ENCODE measurements at regions not wholly inside any gene's neighbourhood (a gene's known extent, or its start where the extent isn't known, plus 50 kb on each side); places are given as distances from the start of the nearest gene placed in this dataset.
"Not testable (repeated sequence)": the region's sequence is repeated elsewhere in the genome, so short reads cannot be mapped to it uniquely, and the experiment has no call there.

GRCh38 chr10:18868919-18869318 is 179.7 kb upstream of the MALRD1 start:
- Histone ChIP-seq H3K27me3 (ENCODE audit: insufficient read depth, low read length) (no peaks in the 10 kb centered on the region), H3K4me1 (ENCODE audit: insufficient read depth, low read length) (no peaks in the 10 kb centered on the region), H3K4me3 (ENCODE audit: low read length in 2 of 2) (no peak overlapping the region), H3K9me3 (ENCODE audit: control insufficient read depth in 1 of 2, low read length in 2 of 2) (no peaks in the 10 kb centered on the region), H3K36me3 (ENCODE audit: insufficient read depth, low read length) (no peaks in the 10 kb centered on the region), H3K27ac (ENCODE audit: low read depth, low read length) (no peak overlapping the region)
- no peak overlapping the region for H3K27ac Mint-ChIP-seq
- intact Hi-C loops (cut with micrococcal nuclease): no loop called here
- no peaks in the 10 kb centered on the region for H3K4me1 Mint-ChIP-seq
- no peaks in the 10 kb centered on the region for H3K36me3 Mint-ChIP-seq
- CTCF ChIA-PET (ENCODE audit: partially characterized antibody): no interaction called here
- no peaks in the 10 kb centered on the region for H3K27me3 Mint-ChIP-seq
- H3K4me3 Mint-ChIP-seq: no peak overlapping the region
- peaks cover 0 to 10% (median 2%) of the 10 kb centered on the region in 8 donors for H3K9me3 Mint-ChIP-seq
- POLR2A ChIA-PET (ENCODE audit: partially characterized antibody): no interaction called here
- DNase-seq: no peak

- Histone ChIP-seq H3K27me3 (ENCODE audit: insufficient read depth, low read length) (no peaks in the 10 kb centered on the region), H3K27ac (ENCODE audit: low read depth, low read length) (no peak overlapping the region), H3K36me3 (ENCODE audit: insufficient read depth, low read length) (no peaks in the 10 kb centered on the region), H3K4me3 (ENCODE audit: low read length in 2 of 2) (no peak overlapping the region), H3K9me3 (ENCODE audit: control insufficient read depth in 1 of 2, low read length in 2 of 2) (no peaks in the 10 kb centered on the region), H3K4me1 (ENCODE audit: insufficient read depth, low read length) (no peaks in the 10 kb centered on the region)
- DNase-seq: no peak
- Mint-ChIP-seq H3K4me3 (no peak overlapping the region), H3K27ac (no peak overlapping the region), H3K36me3 (no peaks in the 10 kb centered on the region), H3K9me3 (peaks cover 0 to 9% (median 3%) of the 10 kb centered on the region in 8 donors), H3K27me3 (no peaks in the 10 kb centered on the region), H3K4me1 (no peaks in the 10 kb centered on the region)
- intact Hi-C loops (cut with micrococcal nuclease): no loop called here
- ChIA-PET CTCF (ENCODE audit: partially characterized antibody) (no interaction called here), POLR2A (ENCODE audit: partially characterized antibody) (no interaction called here)
These were observed 173.1 kb upstream of the MALRD1 start for GRCh38 chr10:18875477-18875876.

GRCh38 chr10:18879284-18879683 is 169.3 kb upstream of the MALRD1 start:
- CTCF ChIA-PET (ENCODE audit: partially characterized antibody): no interaction called here
- Histone ChIP-seq H3K27me3 (ENCODE audit: insufficient read depth, low read length) (no peaks in the 10 kb centered on the region), H3K4me3 (ENCODE audit: low read length in 2 of 2) (no peak overlapping the region), H3K9me3 (ENCODE audit: control insufficient read depth in 1 of 2, low read length in 2 of 2) (no peaks in the 10 kb centered on the region), H3K36me3 (ENCODE audit: insufficient read depth, low read length) (no peaks in the 10 kb centered on the region), H3K27ac (ENCODE audit: low read depth, low read length) (no peak overlapping the region), H3K4me1 (ENCODE audit: insufficient read depth, low read length) (no peaks in the 10 kb centered on the region)
- no peak overlapping the region for H3K27ac Mint-ChIP-seq
- no peaks in the 10 kb centered on the region for H3K4me1 Mint-ChIP-seq
- peaks cover 0 to 4% (median 0%) of the 10 kb centered on the region in 8 donors for H3K9me3 Mint-ChIP-seq
- no peak for DNase-seq
- POLR2A ChIA-PET (ENCODE audit: partially characterized antibody): no interaction called here
- no peaks in the 10 kb centered on the region for H3K36me3 Mint-ChIP-seq
- intact Hi-C loops (cut with micrococcal nuclease): no loop called here
- no peaks in the 10 kb centered on the region for H3K27me3 Mint-ChIP-seq
- H3K4me3 Mint-ChIP-seq: no peak overlapping the region

GRCh38 chr10:18880530-18880929 is 168.1 kb upstream of the MALRD1 start:
- POLR2A ChIA-PET (ENCODE audit: partially characterized antibody): no interaction called here
- no peak overlapping the region for H3K27ac Mint-ChIP-seq
- H3K4me3 Mint-ChIP-seq: no peak overlapping the region
- H3K9me3 Mint-ChIP-seq: peaks cover 0 to 4% (median 1%) of the 10 kb centered on the region in 8 donors
- Histone ChIP-seq H3K27me3 (ENCODE audit: insufficient read depth, low read length) (no peaks in the 10 kb centered on the region), H3K36me3 (ENCODE audit: insufficient read depth, low read length) (no peaks in the 10 kb centered on the region), H3K27ac (ENCODE audit: low read depth, low read length) (no peak overlapping the region), H3K9me3 (ENCODE audit: control insufficient read depth in 1 of 2, low read length in 2 of 2) (no peaks in the 10 kb centered on the region), H3K4me3 (ENCODE audit: low read length in 2 of 2) (no peak overlapping the region), H3K4me1 (ENCODE audit: insufficient read depth, low read length) (no peaks in the 10 kb centered on the region)
- no peaks in the 10 kb centered on the region for H3K4me1 Mint-ChIP-seq
- intact Hi-C loops (cut with micrococcal nuclease): no loop called here
- no peaks in the 10 kb centered on the region for H3K27me3 Mint-ChIP-seq
- CTCF ChIA-PET (ENCODE audit: partially characterized antibody): no interaction called here
- H3K36me3 Mint-ChIP-seq: no peaks in the 10 kb centered on the region
- DNase-seq: no peak

- POLR2A ChIA-PET (ENCODE audit: partially characterized antibody): no interaction called here
- Histone ChIP-seq H3K27ac (ENCODE audit: low read depth, low read length) (no peak overlapping the region), H3K4me3 (ENCODE audit: low read length in 2 of 2) (no peak overlapping the region), H3K36me3 (ENCODE audit: insufficient read depth, low read length) (no peaks in the 10 kb centered on the region), H3K9me3 (ENCODE audit: control insufficient read depth in 1 of 2, low read length in 2 of 2) (no peaks in the 10 kb centered on the region), H3K27me3 (ENCODE audit: insufficient read depth, low read length) (no peaks in the 10 kb centered on the region), H3K4me1 (ENCODE audit: insufficient read depth, low read length) (no peaks in the 10 kb centered on the region)
- Mint-ChIP-seq H3K4me3 (no peak overlapping the region), H3K4me1 (no peaks in the 10 kb centered on the region), H3K27ac (no peak overlapping the region), H3K9me3 (peaks cover 0 to 4% (median 2%) of the 10 kb centered on the region in 8 donors), H3K36me3 (no peaks in the 10 kb centered on the region), H3K27me3 (no peaks in the 10 kb centered on the region)
- no peak for DNase-seq
- intact Hi-C loops (cut with micrococcal nuclease): no loop called here
- CTCF ChIA-PET (ENCODE audit: partially characterized antibody): no interaction called here
These were observed 162.5 kb upstream of the MALRD1 start for GRCh38 chr10:18886102-18886501.

GRCh38 chr10:18906636-18907035 is 142.0 kb upstream of the MALRD1 start:
- no peak overlapping the region for H3K27ac Mint-ChIP-seq
- no peak overlapping the region for H3K4me3 ChIP-seq (ENCODE audit: low read length in 2 of 2)
- H3K36me3 ChIP-seq (ENCODE audit: insufficient read depth, low read length): no peaks in the 10 kb centered on the region
- no peaks in the 10 kb centered on the region for H3K9me3 ChIP-seq (ENCODE audit: control insufficient read depth in 1 of 2, low read length in 2 of 2)
- intact Hi-C loops (cut with micrococcal nuclease): no loop called here
- no peak overlapping the region for H3K27ac ChIP-seq (ENCODE audit: low read depth, low read length)
- no peak overlapping the region for H3K4me3 Mint-ChIP-seq
- H3K36me3 Mint-ChIP-seq: no peaks in the 10 kb centered on the region
- H3K4me1 ChIP-seq (ENCODE audit: insufficient read depth, low read length): no peaks in the 10 kb centered on the region
- POLR2A ChIA-PET (ENCODE audit: partially characterized antibody): no interaction called here
- CTCF ChIA-PET (ENCODE audit: partially characterized antibody): no interaction called here
- peaks cover 0 to 8% (median 0%) of the 10 kb centered on the region in 8 donors for H3K9me3 Mint-ChIP-seq
- no peaks in the 10 kb centered on the region for H3K4me1 Mint-ChIP-seq
- no peak for DNase-seq
- no peaks in the 10 kb centered on the region for H3K27me3 Mint-ChIP-seq
- H3K27me3 ChIP-seq (ENCODE audit: insufficient read depth, low read length): no peaks in the 10 kb centered on the region

GRCh38 chr10:18917431-18917830 is 131.2 kb upstream of the MALRD1 start:
- H3K27me3 ChIP-seq (ENCODE audit: insufficient read depth, low read length); H3K4me1 Mint-ChIP-seq; H3K9me3 Mint-ChIP-seq; H3K4me1 ChIP-seq (ENCODE audit: insufficient read depth, low read length); intact Hi-C loops (cut with micrococcal nuclease); CTCF ChIA-PET (ENCODE audit: partially characterized antibody); H3K36me3 ChIP-seq (ENCODE audit: insufficient read depth, low read length); H3K27me3 Mint-ChIP-seq; H3K4me3 ChIP-seq (ENCODE audit: low read length in 2 of 2); POLR2A ChIA-PET (ENCODE audit: partially characterized antibody); DNase-seq; H3K36me3 Mint-ChIP-seq; H3K27ac Mint-ChIP-seq; H3K9me3 ChIP-seq (ENCODE audit: control insufficient read depth in 1 of 2, low read length in 2 of 2); H3K27ac ChIP-seq (ENCODE audit: low read depth, low read length); H3K4me3 Mint-ChIP-seq: not testable (repeated sequence)

- no peak overlapping the region for H3K27ac ChIP-seq (ENCODE audit: low read depth, low read length)
- H3K27me3 Mint-ChIP-seq: no peaks in the 10 kb centered on the region
- H3K36me3 ChIP-seq (ENCODE audit: insufficient read depth, low read length): no peaks in the 10 kb centered on the region
- H3K9me3 Mint-ChIP-seq: peaks cover 0 to 5% (median 2%) of the 10 kb centered on the region in 8 donors
- H3K4me3 ChIP-seq (ENCODE audit: low read length in 2 of 2): no peak overlapping the region
- H3K27me3 ChIP-seq (ENCODE audit: insufficient read depth, low read length): no peaks in the 10 kb centered on the region
- no peak for DNase-seq
- no peaks in the 10 kb centered on the region for H3K4me1 ChIP-seq (ENCODE audit: insufficient read depth, low read length)
- intact Hi-C loops (cut with micrococcal nuclease): no loop called here
- CTCF ChIA-PET (ENCODE audit: partially characterized antibody): no interaction called here
- H3K4me3 Mint-ChIP-seq: no peak overlapping the region
- POLR2A ChIA-PET (ENCODE audit: partially characterized antibody): no interaction called here
- H3K36me3 Mint-ChIP-seq: no peaks in the 10 kb centered on the region
- H3K4me1 Mint-ChIP-seq: no peaks in the 10 kb centered on the region
- H3K27ac Mint-ChIP-seq: no peak overlapping the region
- H3K9me3 ChIP-seq (ENCODE audit: control insufficient read depth in 1 of 2, low read length in 2 of 2): no peaks in the 10 kb centered on the region
These were observed 130.1 kb upstream of the MALRD1 start for GRCh38 chr10:18918532-18918931.
